ENCODE measurements at regions not wholly inside any gene's neighbourhood (a gene's known extent, or its start where the extent isn't known, plus 50 kb on each side); places are given as distances from the start of the nearest gene placed in this dataset.

- intact Hi-C loops (cut with DNase I; ENCODE audit: low total_unique reads) = no loop called here
- DNase-seq (ENCODE audit: low spot score in 2 of 2) = no peak
- no peaks in the 10 kb centered on the region for H3K36me3 ChIP-seq
- H3K4me3 ChIP-seq = no peak overlapping the region
- H3K27me3 ChIP-seq = no peaks in the 10 kb centered on the region
- H3K27ac ChIP-seq = no peak overlapping the region
- no peaks in the 10 kb centered on the region for H3K4me1 ChIP-seq
- H3K9me3 ChIP-seq = no peaks in the 10 kb centered on the region
- TF ChIP-seq POLR2AphosphoS5 (IDR thresholded peaks at IDR 0.05) (no peak), POLR2A (IDR thresholded peaks at IDR 0.05) (no peak), CTCF (IDR thresholded peaks at IDR 0.05) (no peak)
Measured at GRCh38 chr2:114331934-114332333, 110.5 kb upstream of the DPP10 start.

DNA sequence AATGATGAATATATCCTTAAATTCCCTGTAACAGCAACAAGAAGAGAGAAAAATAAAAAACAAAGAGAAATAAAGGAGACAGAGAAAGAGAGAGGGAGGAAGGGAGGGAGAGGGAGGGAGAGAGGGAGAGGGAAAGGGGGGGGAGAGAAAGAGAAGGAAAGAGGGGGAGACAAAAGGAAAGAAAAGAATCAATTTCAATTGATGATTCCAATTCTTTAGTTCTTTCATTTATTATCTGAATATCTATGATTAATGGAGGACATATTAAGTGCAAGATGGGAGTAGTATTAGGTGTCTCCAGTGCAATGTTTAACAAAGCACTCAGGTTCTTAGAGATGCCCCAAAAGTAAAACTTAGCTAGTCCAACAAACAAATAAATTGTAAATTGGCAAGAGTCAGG is 97.2 kb upstream of the DPP10 start:
- H3K4me3 ChIP-seq = no peak overlapping the region
- no peaks in the 10 kb centered on the region for H3K27me3 ChIP-seq
- H3K4me1 ChIP-seq = no peaks in the 10 kb centered on the region
- H3K36me3 ChIP-seq = no peaks in the 10 kb centered on the region
- no peak for DNase-seq (ENCODE audit: low spot score in 2 of 2)
- intact Hi-C loops (cut with DNase I; ENCODE audit: low total_unique reads) = no loop called here
- TF ChIP-seq POLR2A (IDR thresholded peaks at IDR 0.05) (no peak), POLR2AphosphoS5 (IDR thresholded peaks at IDR 0.05) (no peak), CTCF (IDR thresholded peaks at IDR 0.05) (no peak)
- no peak overlapping the region for H3K27ac ChIP-seq
- no peaks in the 10 kb centered on the region for H3K9me3 ChIP-seq

DNA sequence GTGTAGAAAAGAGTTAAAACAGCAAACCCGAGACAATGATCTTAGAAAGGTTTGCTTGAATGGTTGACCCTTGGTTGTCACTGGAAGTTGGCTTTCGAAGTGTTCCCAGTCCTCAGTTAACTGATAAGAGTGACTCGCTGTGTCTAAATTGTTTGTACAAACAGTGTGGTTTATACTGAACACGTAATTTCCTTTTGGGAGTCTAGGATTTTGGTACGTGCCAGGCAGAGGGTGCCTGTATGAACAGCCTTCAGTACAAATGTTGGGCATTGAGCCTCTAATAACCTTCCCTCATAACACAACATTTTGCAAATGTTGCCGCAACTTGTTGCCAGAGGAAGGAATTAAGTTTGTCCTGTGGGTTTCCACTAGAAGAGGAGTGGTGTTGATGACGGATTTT is 95.8 kb upstream of the DPP10 start:
- DNase-seq (ENCODE audit: low spot score in 2 of 2) = no peak

DNA sequence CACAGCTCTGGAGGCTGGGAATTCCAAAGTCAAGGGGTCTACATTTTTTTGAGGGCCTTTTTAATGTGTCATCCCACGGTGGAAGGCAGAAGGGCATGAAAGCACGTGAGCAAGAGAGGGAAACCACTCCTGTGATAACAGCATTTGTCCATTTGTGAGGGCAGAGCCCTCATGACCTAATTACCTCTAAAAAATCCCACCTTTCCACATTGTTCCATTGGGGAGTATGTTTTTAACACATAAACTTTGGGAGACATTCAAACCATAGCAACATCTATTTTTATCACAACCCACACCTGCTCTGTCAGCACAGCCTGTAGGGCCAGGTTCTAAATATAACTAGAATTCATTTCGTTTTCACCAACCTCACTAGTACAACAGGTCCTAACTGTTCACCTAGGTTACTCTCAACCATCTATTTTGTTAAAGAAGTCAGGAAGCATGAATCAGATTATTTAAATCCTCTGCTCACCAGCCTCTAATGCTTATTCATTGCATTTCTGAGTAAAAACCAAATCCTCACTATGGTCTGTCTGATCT is 92.2 kb upstream of the DPP10 start:
- Histone ChIP-seq H3K36me3 (no peaks in the 10 kb centered on the region), H3K4me1 (no peaks in the 10 kb centered on the region), H3K4me3 (no peak overlapping the region), H3K9me3 (no peaks in the 10 kb centered on the region), H3K27ac (no peak overlapping the region), H3K27me3 (no peaks in the 10 kb centered on the region)
- intact Hi-C loops (cut with DNase I; ENCODE audit: low total_unique reads) = no loop called here
- no peak for DNase-seq (ENCODE audit: low spot score in 2 of 2)
- no peak for TF ChIP-seq POLR2A (IDR thresholded peaks at IDR 0.05)
- TF ChIP-seq POLR2AphosphoS5 (IDR thresholded peaks at IDR 0.05) = no peak
- TF ChIP-seq CTCF (IDR thresholded peaks at IDR 0.05) = no peak

More for the DNA sequence above, 95.8 kb upstream of the DPP10 start:
- TF ChIP-seq POLR2AphosphoS5 (IDR thresholded peaks at IDR 0.05) (no peak), POLR2A (IDR thresholded peaks at IDR 0.05) (no peak), CTCF (IDR thresholded peaks at IDR 0.05) (no peak)
- no peaks in the 10 kb centered on the region for H3K9me3 ChIP-seq
- intact Hi-C loops (cut with DNase I; ENCODE audit: low total_unique reads) = no loop called here
- H3K36me3 ChIP-seq = no peaks in the 10 kb centered on the region
- no peak overlapping the region for H3K4me3 ChIP-seq
- H3K27me3 ChIP-seq = no peaks in the 10 kb centered on the region
- no peak overlapping the region for H3K27ac ChIP-seq
- no peaks in the 10 kb centered on the region for H3K4me1 ChIP-seq

GRCh38 chr2:114352988-114353387 is 89.5 kb upstream of the DPP10 start:
- Histone ChIP-seq H3K27me3 (no peaks in the 10 kb centered on the region), H3K4me1 (no peaks in the 10 kb centered on the region), H3K9me3 (no peaks in the 10 kb centered on the region), H3K4me3 (no peak overlapping the region), H3K27ac (no peak overlapping the region), H3K36me3 (no peaks in the 10 kb centered on the region)
- intact Hi-C loops (cut with DNase I; ENCODE audit: low total_unique reads) = no loop called here
- DNase-seq (ENCODE audit: low spot score in 2 of 2) = no peak
- no peak for TF ChIP-seq POLR2AphosphoS5 (IDR thresholded peaks at IDR 0.05)
- no peak for TF ChIP-seq POLR2A (IDR thresholded peaks at IDR 0.05)
- no peak for TF ChIP-seq CTCF (IDR thresholded peaks at IDR 0.05)
